ENCODE measurements at regions not wholly inside any gene's neighbourhood (a gene's known extent, or its start where the extent isn't known, plus 50 kb on each side); places are given as distances from the start of the nearest gene placed in this dataset.

DNA sequence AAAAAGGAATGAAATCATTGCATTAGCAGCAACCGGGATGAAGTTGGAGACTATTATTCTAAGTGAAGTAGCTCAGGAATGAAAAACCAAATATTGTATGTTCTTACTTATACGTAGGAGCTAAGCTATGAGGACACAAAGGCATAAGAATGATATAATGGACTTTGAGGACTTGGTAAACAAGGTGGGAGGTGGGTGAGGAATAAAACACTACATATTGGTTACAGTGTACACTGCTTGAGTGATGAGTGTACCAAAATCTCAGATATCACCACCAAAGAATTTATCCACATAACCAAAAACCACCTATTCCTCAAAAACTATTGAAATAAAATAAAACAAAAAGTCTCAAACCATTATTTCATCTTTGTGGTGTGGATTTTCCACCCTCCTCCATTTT, 593.5 kb downstream of the TENT5A start (continued):
- TF ChIP-seq NFE2L1 (CRISPR knock-in tag; IDR thresholded peaks at IDR 0.05) (no peak), ZNF423 (CRISPR knock-in tag; IDR thresholded peaks at IDR 0.05) (no peak), CREM (CRISPR knock-in tag; IDR thresholded peaks at IDR 0.05) (no peak)

DNA sequence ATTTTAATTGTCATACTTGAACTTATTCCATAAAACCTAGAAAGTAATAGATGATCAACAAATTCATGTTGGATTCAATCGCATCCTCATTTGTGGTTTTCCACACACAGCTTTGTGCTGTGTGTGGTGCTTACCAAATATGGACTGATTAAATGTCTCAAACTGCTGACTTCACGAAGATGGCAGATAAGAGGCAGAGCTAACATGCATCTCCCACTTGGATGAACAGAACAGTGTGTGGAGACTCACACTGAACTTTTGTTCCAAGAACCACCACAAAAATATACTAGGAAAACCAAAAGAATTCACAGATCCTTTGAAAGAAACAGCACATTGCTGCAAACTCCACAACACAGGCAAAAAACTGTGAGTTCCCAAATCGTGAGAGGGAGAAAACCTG, 603.7 kb downstream of the TENT5A start:
- POLR2A ChIA-PET, result no interaction called here
- CTCF ChIA-PET, result interaction anchor here (1.5 kb wide), 1 partner anchor 72 kb away, joined by 5 read pairs; no protein-coding TSS in a partner anchor

DNA sequence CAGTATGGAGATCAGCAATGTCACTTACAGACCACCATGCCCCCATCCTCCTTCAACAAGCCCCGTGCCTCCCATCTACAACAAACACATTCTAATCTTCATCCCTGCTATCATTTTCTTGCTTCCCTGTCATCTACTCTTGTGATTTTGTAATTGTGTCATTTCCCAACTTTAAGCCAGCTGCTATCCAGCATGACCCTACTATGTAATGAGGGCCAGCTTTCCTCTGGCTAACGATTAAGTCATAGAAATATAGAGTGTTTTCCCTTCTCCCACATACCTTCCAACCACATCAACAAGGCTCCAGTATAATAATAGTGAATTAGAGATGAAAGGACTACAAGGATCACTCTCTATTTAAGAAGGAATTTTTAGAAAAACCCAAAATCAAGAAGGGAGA, 607.0 kb downstream of the TENT5A start:
- DNase-seq (ENCODE audit: low spot score) (no peak), ATAC-seq (no peak)
- H3K27ac Mint-ChIP-seq, result no peak overlapping the region
- TF ChIP-seq SMAD3 (CRISPR knock-in tag; IDR thresholded peaks at IDR 0.05; ENCODE audit: borderline replicate concordance), result no peak
- TF ChIP-seq SMAD4 (CRISPR knock-in tag; IDR thresholded peaks at IDR 0.05), result no peak
- TF ChIP-seq, protein P1, sequence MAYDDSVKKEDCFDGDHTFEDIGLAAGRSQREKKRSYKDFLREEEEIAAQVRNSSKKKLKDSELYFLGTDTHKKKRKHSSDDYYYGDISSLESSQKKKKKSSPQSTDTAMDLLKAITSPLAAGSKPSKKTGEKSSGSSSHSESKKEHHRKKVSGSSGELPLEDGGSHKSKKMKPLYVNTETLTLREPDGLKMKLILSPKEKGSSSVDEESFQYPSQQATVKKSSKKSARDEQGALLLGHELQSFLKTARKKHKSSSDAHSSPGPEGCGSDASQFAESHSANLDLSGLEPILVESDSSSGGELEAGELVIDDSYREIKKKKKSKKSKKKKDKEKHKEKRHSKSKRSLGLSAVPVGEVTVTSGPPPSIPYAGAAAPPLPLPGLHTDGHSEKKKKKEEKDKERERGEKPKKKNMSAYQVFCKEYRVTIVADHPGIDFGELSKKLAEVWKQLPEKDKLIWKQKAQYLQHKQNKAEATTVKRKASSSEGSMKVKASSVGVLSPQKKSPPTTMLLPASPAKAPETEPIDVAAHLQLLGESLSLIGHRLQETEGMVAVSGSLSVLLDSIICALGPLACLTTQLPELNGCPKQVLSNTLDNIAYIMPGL (CRISPR knock-in tag; IDR thresholded peaks at IDR 0.05), result no peak
- TF ChIP-seq, protein P2, sequence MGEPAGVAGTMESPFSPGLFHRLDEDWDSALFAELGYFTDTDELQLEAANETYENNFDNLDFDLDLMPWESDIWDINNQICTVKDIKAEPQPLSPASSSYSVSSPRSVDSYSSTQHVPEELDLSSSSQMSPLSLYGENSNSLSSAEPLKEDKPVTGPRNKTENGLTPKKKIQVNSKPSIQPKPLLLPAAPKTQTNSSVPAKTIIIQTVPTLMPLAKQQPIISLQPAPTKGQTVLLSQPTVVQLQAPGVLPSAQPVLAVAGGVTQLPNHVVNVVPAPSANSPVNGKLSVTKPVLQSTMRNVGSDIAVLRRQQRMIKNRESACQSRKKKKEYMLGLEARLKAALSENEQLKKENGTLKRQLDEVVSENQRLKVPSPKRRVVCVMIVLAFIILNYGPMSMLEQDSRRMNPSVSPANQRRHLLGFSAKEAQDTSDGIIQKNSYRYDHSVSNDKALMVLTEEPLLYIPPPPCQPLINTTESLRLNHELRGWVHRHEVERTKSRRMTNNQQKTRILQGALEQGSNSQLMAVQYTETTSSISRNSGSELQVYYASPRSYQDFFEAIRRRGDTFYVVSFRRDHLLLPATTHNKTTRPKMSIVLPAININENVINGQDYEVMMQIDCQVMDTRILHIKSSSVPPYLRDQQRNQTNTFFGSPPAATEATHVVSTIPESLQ (CRISPR knock-in tag; IDR thresholded peaks at IDR 0.05), result no peak
- no peak for TF ChIP-seq GRHL2 (CRISPR knock-in tag; IDR thresholded peaks at IDR 0.05; ENCODE audit: insufficient replicate concordance, severe bottlenecking)
- TF ChIP-seq, protein P3, sequence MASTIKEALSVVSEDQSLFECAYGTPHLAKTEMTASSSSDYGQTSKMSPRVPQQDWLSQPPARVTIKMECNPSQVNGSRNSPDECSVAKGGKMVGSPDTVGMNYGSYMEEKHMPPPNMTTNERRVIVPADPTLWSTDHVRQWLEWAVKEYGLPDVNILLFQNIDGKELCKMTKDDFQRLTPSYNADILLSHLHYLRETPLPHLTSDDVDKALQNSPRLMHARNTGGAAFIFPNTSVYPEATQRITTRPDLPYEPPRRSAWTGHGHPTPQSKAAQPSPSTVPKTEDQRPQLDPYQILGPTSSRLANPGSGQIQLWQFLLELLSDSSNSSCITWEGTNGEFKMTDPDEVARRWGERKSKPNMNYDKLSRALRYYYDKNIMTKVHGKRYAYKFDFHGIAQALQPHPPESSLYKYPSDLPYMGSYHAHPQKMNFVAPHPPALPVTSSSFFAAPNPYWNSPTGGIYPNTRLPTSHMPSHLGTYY (CRISPR knock-in tag; IDR thresholded peaks at IDR 0.05), result no peak
- TF ChIP-seq, protein P4, sequence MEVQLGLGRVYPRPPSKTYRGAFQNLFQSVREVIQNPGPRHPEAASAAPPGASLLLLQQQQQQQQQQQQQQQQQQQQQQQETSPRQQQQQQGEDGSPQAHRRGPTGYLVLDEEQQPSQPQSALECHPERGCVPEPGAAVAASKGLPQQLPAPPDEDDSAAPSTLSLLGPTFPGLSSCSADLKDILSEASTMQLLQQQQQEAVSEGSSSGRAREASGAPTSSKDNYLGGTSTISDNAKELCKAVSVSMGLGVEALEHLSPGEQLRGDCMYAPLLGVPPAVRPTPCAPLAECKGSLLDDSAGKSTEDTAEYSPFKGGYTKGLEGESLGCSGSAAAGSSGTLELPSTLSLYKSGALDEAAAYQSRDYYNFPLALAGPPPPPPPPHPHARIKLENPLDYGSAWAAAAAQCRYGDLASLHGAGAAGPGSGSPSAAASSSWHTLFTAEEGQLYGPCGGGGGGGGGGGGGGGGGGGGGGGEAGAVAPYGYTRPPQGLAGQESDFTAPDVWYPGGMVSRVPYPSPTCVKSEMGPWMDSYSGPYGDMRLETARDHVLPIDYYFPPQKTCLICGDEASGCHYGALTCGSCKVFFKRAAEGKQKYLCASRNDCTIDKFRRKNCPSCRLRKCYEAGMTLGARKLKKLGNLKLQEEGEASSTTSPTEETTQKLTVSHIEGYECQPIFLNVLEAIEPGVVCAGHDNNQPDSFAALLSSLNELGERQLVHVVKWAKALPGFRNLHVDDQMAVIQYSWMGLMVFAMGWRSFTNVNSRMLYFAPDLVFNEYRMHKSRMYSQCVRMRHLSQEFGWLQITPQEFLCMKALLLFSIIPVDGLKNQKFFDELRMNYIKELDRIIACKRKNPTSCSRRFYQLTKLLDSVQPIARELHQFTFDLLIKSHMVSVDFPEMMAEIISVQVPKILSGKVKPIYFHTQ (CRISPR knock-in tag; IDR thresholded peaks at IDR 0.05), result no peak
- no peak for TF ChIP-seq FOXP1 (CRISPR knock-in tag; IDR thresholded peaks at IDR 0.05; ENCODE audit: borderline replicate concordance)
- TF ChIP-seq, protein P5, sequence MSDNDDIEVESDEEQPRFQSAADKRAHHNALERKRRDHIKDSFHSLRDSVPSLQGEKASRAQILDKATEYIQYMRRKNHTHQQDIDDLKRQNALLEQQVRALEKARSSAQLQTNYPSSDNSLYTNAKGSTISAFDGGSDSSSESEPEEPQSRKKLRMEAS (CRISPR knock-in tag; IDR thresholded peaks at IDR 0.05), result no peak
- no peak for TF ChIP-seq MXD4 (CRISPR knock-in tag; IDR thresholded peaks at IDR 0.05; ENCODE audit: borderline replicate concordance)
- no peak for TF ChIP-seq NR1H2 (CRISPR knock-in tag; IDR thresholded peaks at IDR 0.05)
- no peak for TF ChIP-seq ELF4 (CRISPR knock-in tag; IDR thresholded peaks at IDR 0.05; ENCODE audit: low read depth)
- no peak for TF ChIP-seq ZNF416 (CRISPR knock-in tag; IDR thresholded peaks at IDR 0.05)
- TF ChIP-seq ZNF423 (CRISPR knock-in tag; IDR thresholded peaks at IDR 0.05), result no peak
- no peak for TF ChIP-seq HMGA2 (CRISPR knock-in tag; IDR thresholded peaks at IDR 0.05)
- no peak for TF ChIP-seq NR2C2 (CRISPR knock-in tag; IDR thresholded peaks at IDR 0.05)
- no peaks in the 10 kb centered on the region for H3K4me1 Mint-ChIP-seq
- H3K9me3 Mint-ChIP-seq, result peaks cover 15% of the 10 kb centered on the region
- ChIA-PET POLR2A (no interaction called here), CTCF (no interaction called here)
- H3K4me3 Mint-ChIP-seq, result no peak overlapping the region
- no peaks in the 10 kb centered on the region for H3K27me3 Mint-ChIP-seq (ENCODE audit: low read depth)
- H3K36me3 Mint-ChIP-seq, result no peaks in the 10 kb centered on the region

More for the DNA sequence above, 603.7 kb downstream of the TENT5A start:
- no peak overlapping the region for H3K27ac Mint-ChIP-seq
- peaks cover 17% of the 10 kb centered on the region for H3K9me3 Mint-ChIP-seq
- no peak for TF ChIP-seq ETV6 (CRISPR knock-in tag; IDR thresholded peaks at IDR 0.05)
- TF ChIP-seq NR1H2 (CRISPR knock-in tag; IDR thresholded peaks at IDR 0.05), result no peak
- TF ChIP-seq SMAD4 (CRISPR knock-in tag; IDR thresholded peaks at IDR 0.05), result no peak
- TF ChIP-seq, protein P6, sequence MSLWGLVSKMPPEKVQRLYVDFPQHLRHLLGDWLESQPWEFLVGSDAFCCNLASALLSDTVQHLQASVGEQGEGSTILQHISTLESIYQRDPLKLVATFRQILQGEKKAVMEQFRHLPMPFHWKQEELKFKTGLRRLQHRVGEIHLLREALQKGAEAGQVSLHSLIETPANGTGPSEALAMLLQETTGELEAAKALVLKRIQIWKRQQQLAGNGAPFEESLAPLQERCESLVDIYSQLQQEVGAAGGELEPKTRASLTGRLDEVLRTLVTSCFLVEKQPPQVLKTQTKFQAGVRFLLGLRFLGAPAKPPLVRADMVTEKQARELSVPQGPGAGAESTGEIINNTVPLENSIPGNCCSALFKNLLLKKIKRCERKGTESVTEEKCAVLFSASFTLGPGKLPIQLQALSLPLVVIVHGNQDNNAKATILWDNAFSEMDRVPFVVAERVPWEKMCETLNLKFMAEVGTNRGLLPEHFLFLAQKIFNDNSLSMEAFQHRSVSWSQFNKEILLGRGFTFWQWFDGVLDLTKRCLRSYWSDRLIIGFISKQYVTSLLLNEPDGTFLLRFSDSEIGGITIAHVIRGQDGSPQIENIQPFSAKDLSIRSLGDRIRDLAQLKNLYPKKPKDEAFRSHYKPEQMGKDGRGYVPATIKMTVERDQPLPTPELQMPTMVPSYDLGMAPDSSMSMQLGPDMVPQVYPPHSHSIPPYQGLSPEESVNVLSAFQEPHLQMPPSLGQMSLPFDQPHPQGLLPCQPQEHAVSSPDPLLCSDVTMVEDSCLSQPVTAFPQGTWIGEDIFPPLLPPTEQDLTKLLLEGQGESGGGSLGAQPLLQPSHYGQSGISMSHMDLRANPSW (CRISPR knock-in tag; conservative IDR thresholded peaks at IDR 0.05; ENCODE audit: low read depth), result no peak
- no peak for TF ChIP-seq ZNF263 (CRISPR knock-in tag; IDR thresholded peaks at IDR 0.05; ENCODE audit: low read depth)
- H3K27me3 Mint-ChIP-seq (ENCODE audit: low read depth), result no peaks in the 10 kb centered on the region
- ATAC-seq, result no peak
- no peak for DNase-seq (ENCODE audit: low spot score)
- H3K4me3 Mint-ChIP-seq, result no peak overlapping the region
- H3K36me3 Mint-ChIP-seq, result peaks cover 7% of the 10 kb centered on the region
- no peaks in the 10 kb centered on the region for H3K4me1 Mint-ChIP-seq

Measured in WTC11 (cell line).